Hepatocyte (in vitro differentiated cells): ENCODE measurements at regions not wholly inside any gene's neighbourhood (a gene's known extent, or its start where the extent isn't known, plus 50 kb on each side); places are given as distances from the start of the nearest gene placed in this dataset.
"Not testable (repeated sequence)": the region's sequence is repeated elsewhere in the genome, so short reads cannot be mapped to it uniquely, and the experiment has no call there.

Experiments used
- DNase-seq: peaks from one replicate; pipeline ENCODE4 v3.0.0-alpha.2; 2016; ENCODE audit warnings: low spot score
- H2AFZ ChIP-seq: fragments of 200-600 bp; sonication (generic); 2 replicates; pipeline ENCODE4 v1.6.0; 2016; ENCODE audit warnings: antibody characterized with exemption, mild to moderate bottlenecking
- H3K27ac ChIP-seq: fragments of 200-600 bp; sonication (generic); 2 replicates; pipeline ENCODE4 v1.5.1; 2016; ENCODE audit warnings: mild to moderate bottlenecking
- H3K27me3 ChIP-seq: fragments of 200-600 bp; sonication (generic); 2 replicates; pipeline ENCODE4 v1.6.1; 2016
- H3K36me3 ChIP-seq: fragments of 200-600 bp; sonication (generic); replicated peaks from 2 replicates; pipeline ENCODE4 v1.5.1; 2016; ENCODE audit warnings: low read depth; ENCODE audit not compliant: insufficient read depth
- H3K4me1 ChIP-seq: fragments of 200-600 bp; sonication (generic); 2 replicates; pipeline ENCODE4 v1.5.1; 2016; ENCODE audit warnings: mild to moderate bottlenecking, moderate library complexity; ENCODE audit not compliant: insufficient read depth
- H3K4me2 ChIP-seq: fragments of 200-600 bp; sonication (generic); 2 replicates; pipeline ENCODE4 v1.6.0; 2016
- H3K4me3 ChIP-seq: fragments of 200-600 bp; sonication (generic); 2 replicates; pipeline ENCODE4 v1.5.1; 2016; ENCODE audit warnings: mild to moderate bottlenecking
- H3K79me2 ChIP-seq: fragments of 200-600 bp; sonication (generic); 2 replicates; pipeline ENCODE4 v1.6.0; 2017; ENCODE audit warnings: mild to moderate bottlenecking
- H3K9me2 ChIP-seq: fragments of 200-600 bp; sonication (generic); replicated peaks from 2 replicates; pipeline ENCODE4 v1.6.0; 2017; ENCODE audit warnings: mild to moderate bottlenecking; ENCODE audit not compliant: insufficient read depth
- H3K9me3 ChIP-seq: fragments of 200-600 bp; sonication (generic); 2 replicates; pipeline ENCODE4 v1.5.1; 2016; ENCODE audit warnings: low read depth, mild to moderate bottlenecking
- H4K20me1 ChIP-seq: fragments of 200-600 bp; sonication (generic); 2 replicates; pipeline ENCODE4 v1.6.0; 2016; ENCODE audit warnings: mild to moderate bottlenecking; ENCODE audit not compliant: insufficient read depth, poor library complexity, severe bottlenecking
- CTCF ChIP-seq: fragments of 200-600 bp; sonication (generic); IDR thresholded peaks from 2 replicates; pipeline ENCODE4 v1.5.1; 2016; ENCODE audit warnings: antibody characterized with exemption, mild to moderate bottlenecking; ENCODE audit not compliant: poor library complexity
- EZH2 ChIP-seq: fragments of 200-600 bp; sonication (generic); IDR thresholded peaks from 2 replicates; pipeline ENCODE4 v1.6.1; 2016; ENCODE audit warnings: antibody characterized with exemption, mild to moderate bottlenecking, borderline replicate concordance
- EZH2phosphoT487 ChIP-seq: fragments of 200-600 bp; sonication (generic); IDR thresholded peaks from one replicate; pipeline ENCODE4 v1.6.1; 2018; ENCODE audit warnings: antibody characterized with exemption, mild to moderate bottlenecking, low read depth, moderate library complexity; ENCODE audit not compliant: unreplicated experiment, severe bottlenecking
- WGBS: methylation state at CpG from one replicate; pipeline ENCODE4 v1.1.6; 2016; ENCODE audit warnings: low lambda C conversion rate; ENCODE audit errors: missing lambda C conversion rate; 5-methylcytosine and 5-hydroxymethylcytosine counted together

- no peaks in the 10 kb centered on the region for H3K79me2 ChIP-seq
- no peaks in the 10 kb centered on the region for H3K9me3 ChIP-seq
- no peaks in the 10 kb centered on the region for H3K9me2 ChIP-seq
- TF ChIP-seq EZH2phosphoT487, result no peak
- no peak for TF ChIP-seq CTCF
- TF ChIP-seq EZH2, result no peak
- no peaks in the 10 kb centered on the region for H3K27me3 ChIP-seq
- no peaks in the 10 kb centered on the region for H3K36me3 ChIP-seq
- no peak overlapping the region for H3K4me2 ChIP-seq
- H2AFZ ChIP-seq, result no peak overlapping the region
- no peak overlapping the region for H3K27ac ChIP-seq
- no peak for DNase-seq
- 83% methylated on average over 2 of the region's 2 CpGs for WGBS
- H3K4me1 ChIP-seq, result no peaks in the 10 kb centered on the region
- H3K4me3 ChIP-seq, result no peak overlapping the region
- no peaks in the 10 kb centered on the region for H4K20me1 ChIP-seq
Measured at GRCh38 chr1:189790335-189790734, 687.3 kb downstream of the BRINP3 start.

- Histone ChIP-seq H2AFZ (no peak overlapping the region), H4K20me1 (no peaks in the 10 kb centered on the region), H3K27me3 (no peaks in the 10 kb centered on the region), H3K27ac (no peak overlapping the region), H3K4me3 (no peak overlapping the region), H3K79me2 (no peaks in the 10 kb centered on the region), H3K9me3 (no peaks in the 10 kb centered on the region), H3K9me2 (no peaks in the 10 kb centered on the region), H3K36me3 (no peaks in the 10 kb centered on the region), H3K4me2 (no peak overlapping the region), H3K4me1 (no peaks in the 10 kb centered on the region)
- DNase-seq, result no peak
- no peak for TF ChIP-seq CTCF
- no peak for TF ChIP-seq EZH2phosphoT487
- TF ChIP-seq EZH2, result no peak
- WGBS, result 46% methylated on average over 2 of the region's 3 CpGs
Measured at GRCh38 chr1:189803364-189803763, 674.3 kb downstream of the BRINP3 start.

- Histone ChIP-seq H3K79me2 (no peaks in the 10 kb centered on the region), H3K36me3 (no peaks in the 10 kb centered on the region), H3K4me2 (no peak overlapping the region), H3K4me3 (no peak overlapping the region), H4K20me1 (no peaks in the 10 kb centered on the region), H3K4me1 (no peaks in the 10 kb centered on the region), H3K27ac (no peak overlapping the region), H2AFZ (no peak overlapping the region), H3K9me3 (no peaks in the 10 kb centered on the region), H3K9me2 (no peaks in the 10 kb centered on the region), H3K27me3 (no peaks in the 10 kb centered on the region)
- WGBS, result 85% methylated on average over 2 of the region's 2 CpGs
- TF ChIP-seq EZH2 (no peak), EZH2phosphoT487 (no peak), CTCF (no peak)
- no peak for DNase-seq
Measured at GRCh38 chr1:189804352-189804751, 673.3 kb downstream of the BRINP3 start.

GRCh38 chr1:189805735-189806134, 671.9 kb downstream of the BRINP3 start:
- H3K27ac ChIP-seq, result no peak overlapping the region
- H3K27me3 ChIP-seq, result no peaks in the 10 kb centered on the region
- no peak overlapping the region for H3K4me3 ChIP-seq
- H3K36me3 ChIP-seq, result no peaks in the 10 kb centered on the region
- no peaks in the 10 kb centered on the region for H3K4me1 ChIP-seq
- H3K4me2 ChIP-seq, result no peak overlapping the region
- no peaks in the 10 kb centered on the region for H3K9me3 ChIP-seq
- H3K9me2 ChIP-seq, result no peaks in the 10 kb centered on the region
- H3K79me2 ChIP-seq, result no peaks in the 10 kb centered on the region
- 82% methylated on average over 3 of the region's 3 CpGs for WGBS
- no peak overlapping the region for H2AFZ ChIP-seq
- TF ChIP-seq EZH2phosphoT487 (no peak), CTCF (no peak), EZH2 (no peak)
- DNase-seq, result no peak
- H4K20me1 ChIP-seq, result no peaks in the 10 kb centered on the region

GRCh38 chr1:189810639-189811038, 667.0 kb downstream of the BRINP3 start:
- 96% methylated on average over 10 of the region's 10 CpGs for WGBS
- not testable (repeated sequence) for H3K9me2 ChIP-seq, H4K20me1 ChIP-seq, H3K36me3 ChIP-seq, H3K4me1 ChIP-seq, H3K27ac ChIP-seq, H3K9me3 ChIP-seq, DNase-seq, H3K4me3 ChIP-seq, H3K27me3 ChIP-seq, H3K79me2 ChIP-seq, H3K4me2 ChIP-seq, H2AFZ ChIP-seq
